Gastrocnemius medialis (tissue), 4 donors: ENCODE measurements at regions not wholly inside any gene's neighbourhood (a gene's known extent, or its start where the extent isn't known, plus 50 kb on each side); places are given as distances from the start of the nearest gene placed in this dataset.

ENCODE experiments used
- CTCF ChIP-seq, 5 experiments: fragments of 450-650 bp in 3 of 5; fragments of 200-600 bp in 2 of 5; sonication (generic) in 2 of 5; IDR thresholded peaks in 4 of 5; conservative IDR thresholded peaks in 1 of 5; 1 replicate in 4 of 5; 2 replicates in 1 of 5; pipeline ENCODE4 v1.5.1; 2016 to 2019; ENCODE audit warnings: antibody characterized with exemption in 5 of 5, mild to moderate bottlenecking in 3 of 5, moderate library complexity in 3 of 5
- POLR2A ChIP-seq, 2 donors: fragments of 450-650 bp; IDR thresholded peaks; one replicate each; pipeline ENCODE4 v1.6.1; 2017; ENCODE audit warnings: antibody characterized with exemption in 2 of 2, mild to moderate bottlenecking in 2 of 2, moderate library complexity in 2 of 2

DNA sequence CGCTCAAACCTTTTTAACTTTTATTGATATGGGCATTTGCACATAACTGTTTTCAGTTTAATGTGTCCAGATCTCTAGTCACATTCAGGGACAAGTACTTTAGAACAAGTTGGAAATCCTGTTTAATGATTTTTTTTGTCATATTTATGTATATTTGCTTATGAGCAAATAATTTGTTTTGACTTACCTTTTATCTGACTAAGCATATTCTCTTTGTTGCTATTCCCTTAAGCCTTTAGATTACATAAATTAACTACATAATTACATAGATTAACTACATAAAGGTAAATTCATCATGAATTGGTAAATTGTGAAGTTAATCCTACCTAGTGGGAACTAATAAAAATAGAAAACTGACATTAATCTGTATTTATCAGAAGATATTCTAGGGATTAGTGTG, 523.5 kb upstream of the MAN1A1 start:
- TF ChIP-seq CTCF (IDR thresholded peaks at IDR 0.05 in 4 of 5, conservative IDR thresholded peaks at IDR 0.05 in 1 of 5) (no peak), POLR2A (IDR thresholded peaks at IDR 0.05) (no peak)
